ENCODE measurements at regions not wholly inside any gene's neighbourhood (a gene's known extent, or its start where the extent isn't known, plus 50 kb on each side); places are given as distances from the start of the nearest gene placed in this dataset.

GRCh38 chr4:19944251-19944650 lies 307.5 kb upstream of the SLIT2 start:
- Histone ChIP-seq H3K27me3 (replicated peaks; ENCODE audit: control insufficient read depth, insufficient read depth, low read length) (no peaks in the 10 kb centered on the region), H3K4me3 (replicated peaks; ENCODE audit: low read depth, low read length) (no peak overlapping the region), H3K36me3 (ENCODE audit: control insufficient read depth, insufficient read depth, low read length) (no peaks in the 10 kb centered on the region)
- no peak for DNase-seq (ENCODE audit: extremely low read depth, insufficient read length)
- TF ChIP-seq CTCF (IDR thresholded peaks at IDR 0.05; ENCODE audit: insufficient read depth, low read length, poor library complexity, severe bottlenecking): no peak

- H3K36me3 ChIP-seq (ENCODE audit: control insufficient read depth, insufficient read depth, low read length): no peaks in the 10 kb centered on the region
- H3K27me3 ChIP-seq (replicated peaks; ENCODE audit: control insufficient read depth, insufficient read depth, low read length): no peaks in the 10 kb centered on the region
- DNase-seq (ENCODE audit: extremely low read depth, insufficient read length): no peak
- H3K4me3 ChIP-seq (replicated peaks; ENCODE audit: low read depth, low read length): no peak overlapping the region
- no peak for TF ChIP-seq CTCF (IDR thresholded peaks at IDR 0.05; ENCODE audit: insufficient read depth, low read length, poor library complexity, severe bottlenecking)
Observed at GRCh38 chr4:19941434-19941833, 310.3 kb upstream of the SLIT2 start.

- DNase-seq (ENCODE audit: extremely low read depth, insufficient read length): no peak
Observed at GRCh38 chr4:19940861-19941260, 310.8 kb upstream of the SLIT2 start.

GRCh38 chr4:19936476-19936875 lies 315.2 kb upstream of the SLIT2 start:
- H3K4me3 ChIP-seq (replicated peaks; ENCODE audit: low read depth, low read length): no peak overlapping the region
- no peak for DNase-seq (ENCODE audit: extremely low read depth, insufficient read length)
- H3K27me3 ChIP-seq (replicated peaks; ENCODE audit: control insufficient read depth, insufficient read depth, low read length): no peaks in the 10 kb centered on the region
- H3K36me3 ChIP-seq (ENCODE audit: control insufficient read depth, insufficient read depth, low read length): no peaks in the 10 kb centered on the region
- no peak for TF ChIP-seq CTCF (IDR thresholded peaks at IDR 0.05; ENCODE audit: insufficient read depth, low read length, poor library complexity, severe bottlenecking)

More at GRCh38 chr4:19940861-19941260, 310.8 kb upstream of the SLIT2 start:
- no peak for TF ChIP-seq CTCF (IDR thresholded peaks at IDR 0.05; ENCODE audit: insufficient read depth, low read length, poor library complexity, severe bottlenecking)
- Histone ChIP-seq H3K4me3 (replicated peaks; ENCODE audit: low read depth, low read length) (no peak overlapping the region), H3K36me3 (ENCODE audit: control insufficient read depth, insufficient read depth, low read length) (no peaks in the 10 kb centered on the region), H3K27me3 (replicated peaks; ENCODE audit: control insufficient read depth, insufficient read depth, low read length) (no peaks in the 10 kb centered on the region)

GRCh38 chr4:19930742-19931141 lies 321.0 kb upstream of the SLIT2 start:
- Histone ChIP-seq H3K36me3 (ENCODE audit: control insufficient read depth, insufficient read depth, low read length) (no peaks in the 10 kb centered on the region), H3K4me3 (replicated peaks; ENCODE audit: low read depth, low read length) (no peak overlapping the region), H3K27me3 (replicated peaks; ENCODE audit: control insufficient read depth, insufficient read depth, low read length) (no peaks in the 10 kb centered on the region)
- no peak for DNase-seq (ENCODE audit: extremely low read depth, insufficient read length)
- no peak for TF ChIP-seq CTCF (IDR thresholded peaks at IDR 0.05; ENCODE audit: insufficient read depth, low read length, poor library complexity, severe bottlenecking)

GRCh38 chr4:19927381-19927780 lies 324.3 kb upstream of the SLIT2 start:
- DNase-seq (ENCODE audit: extremely low read depth, insufficient read length): no peak
- no peaks in the 10 kb centered on the region for H3K27me3 ChIP-seq (replicated peaks; ENCODE audit: control insufficient read depth, insufficient read depth, low read length)
- TF ChIP-seq CTCF (IDR thresholded peaks at IDR 0.05; ENCODE audit: insufficient read depth, low read length, poor library complexity, severe bottlenecking): no peak
- no peaks in the 10 kb centered on the region for H3K36me3 ChIP-seq (ENCODE audit: control insufficient read depth, insufficient read depth, low read length)
- H3K4me3 ChIP-seq (replicated peaks; ENCODE audit: low read depth, low read length): no peak overlapping the region

Measured in GM06990 (cell line).